ENCODE measurements at regions not wholly inside any gene's neighbourhood (a gene's known extent, or its start where the extent isn't known, plus 50 kb on each side); places are given as distances from the start of the nearest gene placed in this dataset.

- H3K27me3 ChIP-seq (ENCODE audit: control insufficient read depth, insufficient read depth, low read length): no peaks in the 10 kb centered on the region
- no peak for DNase-seq (ENCODE audit: low read depth in 2 of 2)
- no peaks in the 10 kb centered on the region for H3K36me3 ChIP-seq (ENCODE audit: control insufficient read depth, insufficient read depth, low read length)
- H3K4me2 ChIP-seq (ENCODE audit: extremely low read depth, insufficient read depth, low read length): no peak overlapping the region
- no peak overlapping the region for H3K9ac ChIP-seq (ENCODE audit: insufficient read depth, low read length)
- TF ChIP-seq, protein P1, sequence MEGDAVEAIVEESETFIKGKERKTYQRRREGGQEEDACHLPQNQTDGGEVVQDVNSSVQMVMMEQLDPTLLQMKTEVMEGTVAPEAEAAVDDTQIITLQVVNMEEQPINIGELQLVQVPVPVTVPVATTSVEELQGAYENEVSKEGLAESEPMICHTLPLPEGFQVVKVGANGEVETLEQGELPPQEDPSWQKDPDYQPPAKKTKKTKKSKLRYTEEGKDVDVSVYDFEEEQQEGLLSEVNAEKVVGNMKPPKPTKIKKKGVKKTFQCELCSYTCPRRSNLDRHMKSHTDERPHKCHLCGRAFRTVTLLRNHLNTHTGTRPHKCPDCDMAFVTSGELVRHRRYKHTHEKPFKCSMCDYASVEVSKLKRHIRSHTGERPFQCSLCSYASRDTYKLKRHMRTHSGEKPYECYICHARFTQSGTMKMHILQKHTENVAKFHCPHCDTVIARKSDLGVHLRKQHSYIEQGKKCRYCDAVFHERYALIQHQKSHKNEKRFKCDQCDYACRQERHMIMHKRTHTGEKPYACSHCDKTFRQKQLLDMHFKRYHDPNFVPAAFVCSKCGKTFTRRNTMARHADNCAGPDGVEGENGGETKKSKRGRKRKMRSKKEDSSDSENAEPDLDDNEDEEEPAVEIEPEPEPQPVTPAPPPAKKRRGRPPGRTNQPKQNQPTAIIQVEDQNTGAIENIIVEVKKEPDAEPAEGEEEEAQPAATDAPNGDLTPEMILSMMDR (conservative IDR thresholded peaks at IDR 0.05 in 1 of 2, IDR thresholded peaks at IDR 0.05 in 1 of 2; ENCODE audit: low read depth in 1 of 2, low read length in 2 of 2): no peak
- TF ChIP-seq EZH2 (IDR thresholded peaks at IDR 0.05; ENCODE audit: low read length, missing control alignments): no peak
- H4K20me1 ChIP-seq (ENCODE audit: control insufficient read depth, extremely low read depth, insufficient read depth, low read length): no peaks in the 10 kb centered on the region
- no peak overlapping the region for H3K27ac ChIP-seq (ENCODE audit: insufficient read depth, low read length)
- H3K79me2 ChIP-seq (ENCODE audit: control insufficient read depth, insufficient read depth, low read length): no peaks in the 10 kb centered on the region
- no peaks in the 10 kb centered on the region for H3K9me3 ChIP-seq (ENCODE audit: control insufficient read depth, insufficient read depth, low read depth, low read length)
- no peaks in the 10 kb centered on the region for H3K4me1 ChIP-seq (ENCODE audit: control insufficient read depth, extremely low read depth, insufficient read depth, low read length)
- no peak overlapping the region for H3K4me3 ChIP-seq (replicated peaks in 1 of 4; ENCODE audit: control extremely low read depth in 1 of 4, insufficient read depth in 1 of 4, low read depth in 3 of 4, low read length in 4 of 4)
- no peak overlapping the region for H2AFZ ChIP-seq (ENCODE audit: low read length)
Observed at GRCh38 chr5:61262080-61262479, 70.0 kb upstream of the ZSWIM6 start.

DNA sequence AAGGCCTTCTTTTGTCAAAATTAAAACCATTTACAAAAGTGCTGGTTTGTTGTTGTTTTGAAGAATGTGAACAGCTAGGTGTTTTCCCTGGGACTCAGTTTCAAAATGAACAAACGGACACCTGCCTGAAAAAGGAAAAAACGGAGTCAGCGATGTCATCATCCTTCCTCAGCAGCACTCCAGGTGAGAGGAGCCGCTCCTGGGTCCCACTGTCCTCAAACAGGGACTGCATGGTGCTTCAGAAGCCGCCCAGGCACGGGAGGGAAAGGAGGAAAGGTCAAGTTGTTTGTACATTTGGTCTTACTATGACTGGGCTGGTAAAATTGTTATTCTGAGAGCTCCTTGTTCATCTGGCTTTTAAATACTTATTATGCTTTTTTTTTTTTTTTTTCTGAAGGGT is 69.0 kb upstream of the ZSWIM6 start:
- no peaks in the 10 kb centered on the region for H3K9me3 ChIP-seq (ENCODE audit: control insufficient read depth, insufficient read depth, low read depth, low read length)
- H3K4me1 ChIP-seq (ENCODE audit: control insufficient read depth, extremely low read depth, insufficient read depth, low read length): no peaks in the 10 kb centered on the region
- no peak for DNase-seq (ENCODE audit: low read depth in 2 of 2)
- no peak for TF ChIP-seq EZH2 (IDR thresholded peaks at IDR 0.05; ENCODE audit: low read length, missing control alignments)
- TF ChIP-seq, protein P1 (conservative IDR thresholded peaks at IDR 0.05 in 1 of 2, IDR thresholded peaks at IDR 0.05 in 1 of 2; ENCODE audit: low read depth in 1 of 2, low read length in 2 of 2): no peak
- no peaks in the 10 kb centered on the region for H3K36me3 ChIP-seq (ENCODE audit: control insufficient read depth, insufficient read depth, low read length)
- H4K20me1 ChIP-seq (ENCODE audit: control insufficient read depth, extremely low read depth, insufficient read depth, low read length): no peaks in the 10 kb centered on the region
- no peak overlapping the region for H3K27ac ChIP-seq (ENCODE audit: insufficient read depth, low read length)
- no peak overlapping the region for H3K9ac ChIP-seq (ENCODE audit: insufficient read depth, low read length)
- no peak overlapping the region for H3K4me2 ChIP-seq (ENCODE audit: extremely low read depth, insufficient read depth, low read length)
- H3K27me3 ChIP-seq (ENCODE audit: control insufficient read depth, insufficient read depth, low read length): no peaks in the 10 kb centered on the region
- no peaks in the 10 kb centered on the region for H3K79me2 ChIP-seq (ENCODE audit: control insufficient read depth, insufficient read depth, low read length)
- H3K4me3 ChIP-seq (replicated peaks in 1 of 4; ENCODE audit: control extremely low read depth in 1 of 4, insufficient read depth in 1 of 4, low read depth in 3 of 4, low read length in 4 of 4): no peak overlapping the region
- no peak overlapping the region for H2AFZ ChIP-seq (ENCODE audit: low read length)

GRCh38 chr5:61263561-61264272 is 68.3 kb upstream of the ZSWIM6 start:
- Histone ChIP-seq H3K4me2 (ENCODE audit: extremely low read depth, insufficient read depth, low read length) (no peak overlapping the region), H4K20me1 (ENCODE audit: control insufficient read depth, extremely low read depth, insufficient read depth, low read length) (no peaks in the 10 kb centered on the region), H3K79me2 (ENCODE audit: control insufficient read depth, insufficient read depth, low read length) (no peaks in the 10 kb centered on the region), H2AFZ (ENCODE audit: low read length) (no peak overlapping the region), H3K4me3 (replicated peaks in 1 of 4; ENCODE audit: control extremely low read depth in 1 of 4, insufficient read depth in 1 of 4, low read depth in 3 of 4, low read length in 4 of 4) (no peak overlapping the region), H3K27me3 (ENCODE audit: control insufficient read depth, insufficient read depth, low read length) (no peaks in the 10 kb centered on the region), H3K9me3 (ENCODE audit: control insufficient read depth, insufficient read depth, low read depth, low read length) (no peaks in the 10 kb centered on the region), H3K4me1 (ENCODE audit: control insufficient read depth, extremely low read depth, insufficient read depth, low read length) (no peaks in the 10 kb centered on the region), H3K9ac (ENCODE audit: insufficient read depth, low read length) (no peak overlapping the region), H3K36me3 (ENCODE audit: control insufficient read depth, insufficient read depth, low read length) (no peaks in the 10 kb centered on the region), H3K27ac (ENCODE audit: insufficient read depth, low read length) (no peak overlapping the region)
- DNase-seq (ENCODE audit: low read depth in 2 of 2): no peak
- no peak for TF ChIP-seq EZH2 (IDR thresholded peaks at IDR 0.05; ENCODE audit: low read length, missing control alignments)
- TF ChIP-seq, protein P1 (conservative IDR thresholded peaks at IDR 0.05 in 1 of 2, IDR thresholded peaks at IDR 0.05 in 1 of 2; ENCODE audit: low read depth in 1 of 2, low read length in 2 of 2): no peak
